Ureter (tissue), 1 donor: ENCODE measurements at regions not wholly inside any gene's neighbourhood (a gene's known extent, or its start where the extent isn't known, plus 50 kb on each side); places are given as distances from the start of the nearest gene placed in this dataset.
"Not testable (repeated sequence)": the region's sequence is repeated elsewhere in the genome, so short reads cannot be mapped to it uniquely, and the experiment has no call there.

Source experiments
- DNase-seq: peaks from one replicate; pipeline ENCODE4 v3.0.0-alpha.2; 2020; ENCODE audit warnings: low spot score
- donor health status: DM: yes; HTN: yes; CAD: no.

GRCh38 chr21:27070861-27071670 is 104.2 kb upstream of the ADAMTS5 start:
- DNase-seq: no peak

GRCh38 chr21:27068811-27069210 is 101.9 kb upstream of the ADAMTS5 start:
- DNase-seq: no peak

GRCh38 chr21:27067226-27067625 is 100.3 kb upstream of the ADAMTS5 start:
- DNase-seq: no peak

- DNase-seq: no peak
Measured at GRCh38 chr21:27062443-27062842, 95.6 kb upstream of the ADAMTS5 start.

GRCh38 chr21:27061770-27062169 is 94.9 kb upstream of the ADAMTS5 start:
- no peak for DNase-seq

- DNase-seq: no peak
Measured at GRCh38 chr21:27060190-27060589, 93.3 kb upstream of the ADAMTS5 start.

GRCh38 chr21:27058673-27059605 is 92.1 kb upstream of the ADAMTS5 start:
- no peak for DNase-seq

GRCh38 chr21:27057997-27058396 is 91.1 kb upstream of the ADAMTS5 start:
- no peak for DNase-seq

GRCh38 chr21:27047658-27048314 is 80.9 kb upstream of the ADAMTS5 start:
- DNase-seq: no peak

GRCh38 chr21:27047283-27047657 is 80.4 kb upstream of the ADAMTS5 start:
- DNase-seq: no peak

- DNase-seq: no peak
Measured at GRCh38 chr21:27045281-27045985, 78.5 kb upstream of the ADAMTS5 start.

GRCh38 chr21:27043377-27043776 is 76.5 kb upstream of the ADAMTS5 start:
- DNase-seq: no peak

- DNase-seq: no peak
Measured at GRCh38 chr21:27040738-27041469, 74.0 kb upstream of the ADAMTS5 start.

GRCh38 chr21:27036736-27037301 is 69.9 kb upstream of the ADAMTS5 start:
- no peak for DNase-seq

GRCh38 chr21:27035791-27036190 is 68.9 kb upstream of the ADAMTS5 start:
- DNase-seq: no peak

GRCh38 chr21:27034796-27035195 is 67.9 kb upstream of the ADAMTS5 start:
- no peak for DNase-seq

- DNase-seq: no peak
Measured at GRCh38 chr21:27033471-27033870, 66.6 kb upstream of the ADAMTS5 start.

- DNase-seq: no peak
Measured at GRCh38 chr21:27026501-27026900, 59.6 kb upstream of the ADAMTS5 start.

GRCh38 chr21:27025708-27026107 is 58.8 kb upstream of the ADAMTS5 start:
- not testable (repeated sequence) for DNase-seq

GRCh38 chr21:27024971-27025370 is 58.1 kb upstream of the ADAMTS5 start:
- DNase-seq: no peak

- no peak for DNase-seq
Measured at GRCh38 chr21:27024301-27024700, 57.4 kb upstream of the ADAMTS5 start.
